Erythroblast (primary cell): ENCODE measurements at regions not wholly inside any gene's neighbourhood (a gene's known extent, or its start where the extent isn't known, plus 50 kb on each side); places are given as distances from the start of the nearest gene placed in this dataset.

ENCODE experiments used
- GATA1 ChIP-seq: IDR thresholded peaks from 2 replicates; pipeline ENCODE4 v1.6.1; 2011; ENCODE audit warnings: low read depth, mild to moderate bottlenecking, control low read depth, low read length, moderate library complexity
- POLR2A ChIP-seq: IDR thresholded peaks from 2 replicates; pipeline ENCODE4 v1.6.1; 2011; ENCODE audit warnings: mild to moderate bottlenecking, low read length

DNA sequence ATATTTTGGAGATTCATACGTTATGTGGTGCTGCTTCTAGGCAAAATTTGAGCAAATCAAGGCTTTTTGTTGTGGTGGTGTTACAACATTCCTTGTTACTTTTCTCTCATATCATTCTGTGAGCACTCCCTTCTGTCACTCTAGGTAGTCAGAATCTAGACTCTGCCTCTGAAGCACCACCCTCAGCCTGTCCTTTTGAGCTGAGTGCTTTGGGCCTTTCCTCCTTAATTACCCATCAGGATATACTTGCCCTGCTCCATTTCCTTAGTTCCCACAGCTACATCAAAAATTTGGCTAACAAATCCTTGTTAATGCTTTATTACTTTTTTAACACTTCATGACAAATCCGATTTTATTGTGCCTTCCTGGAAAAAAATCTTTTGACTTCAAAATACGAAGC, 289.6 kb downstream of the CALCRL start:
- TF ChIP-seq POLR2A, result no peak
- TF ChIP-seq GATA1, result no peak
